WERI-Rb-1 (cell line): ENCODE measurements at regions not wholly inside any gene's neighbourhood (a gene's known extent, or its start where the extent isn't known, plus 50 kb on each side); places are given as distances from the start of the nearest gene placed in this dataset.

Experiments used
- DNase-seq: peaks from one replicate; pipeline ENCODE4 v3.0.0-alpha.2; 2020
- H3K27ac ChIP-seq: fragments of 250-450 bp; sonication (Bioruptor Pico); 2 replicates; pipeline ENCODE4 v1.5.1; 2020; ENCODE audit warnings: mild to moderate bottlenecking, moderate library complexity
- H3K27me3 ChIP-seq: fragments of 250-450 bp; sonication (Bioruptor Pico); 2 replicates; pipeline ENCODE4 v1.5.1; 2021; ENCODE audit warnings: mild to moderate bottlenecking, low read depth, moderate library complexity; ENCODE audit not compliant: insufficient read depth, severe bottlenecking
- H3K36me3 ChIP-seq: fragments of 250-450 bp; sonication (Bioruptor Pico); 2 replicates; pipeline ENCODE4 v1.5.1; 2020; ENCODE audit warnings: mild to moderate bottlenecking, moderate library complexity
- H3K4me3 ChIP-seq: 2 replicates; pipeline ENCODE4 v1.5.1; 2011; ENCODE audit warnings: low read depth, mild to moderate bottlenecking, control low read depth, low read length
- H3K9me3 ChIP-seq: fragments of 250-450 bp; sonication (Bioruptor Pico); 2 replicates; pipeline ENCODE4 v1.5.1; 2021; ENCODE audit warnings: mild to moderate bottlenecking, moderate library complexity; ENCODE audit not compliant: severe bottlenecking
- CTCF ChIP-seq: IDR thresholded peaks from 2 replicates; pipeline ENCODE4 v1.5.1; 2011; ENCODE audit warnings: low read depth, mild to moderate bottlenecking, control low read depth, inconsistent platforms, low read length

- no peak overlapping the region for H3K4me3 ChIP-seq
- H3K27ac ChIP-seq, result no peak overlapping the region
- no peak for DNase-seq
- no peak for TF ChIP-seq CTCF
- H3K9me3 ChIP-seq, result no peaks in the 10 kb centered on the region
- H3K36me3 ChIP-seq, result no peaks in the 10 kb centered on the region
- H3K27me3 ChIP-seq, result no peaks in the 10 kb centered on the region
Measured at GRCh38 chr5:157924490-157924889, 65.5 kb upstream of the CLINT1 start.

- no peak for DNase-seq
- Histone ChIP-seq H3K27ac (no peak overlapping the region), H3K4me3 (no peak overlapping the region), H3K36me3 (no peaks in the 10 kb centered on the region), H3K9me3 (no peaks in the 10 kb centered on the region), H3K27me3 (no peaks in the 10 kb centered on the region)
- no peak for TF ChIP-seq CTCF
Measured at GRCh38 chr5:157923765-157924164, 64.8 kb upstream of the CLINT1 start.

- Histone ChIP-seq H3K4me3 (no peak overlapping the region), H3K27me3 (no peaks in the 10 kb centered on the region)
- TF ChIP-seq CTCF, result no peak
Measured at GRCh38 chr5:157922026-157922425, 63.1 kb upstream of the CLINT1 start.

GRCh38 chr5:157920828-157921170 lies 61.9 kb upstream of the CLINT1 start:
- Histone ChIP-seq H3K27me3 (no peaks in the 10 kb centered on the region), H3K27ac (no peak overlapping the region), H3K4me3 (no peak overlapping the region), H3K9me3 (no peaks in the 10 kb centered on the region), H3K36me3 (no peaks in the 10 kb centered on the region)
- DNase-seq, result no peak
- no peak for TF ChIP-seq CTCF

More at GRCh38 chr5:157922026-157922425, 63.1 kb upstream of the CLINT1 start:
- Histone ChIP-seq H3K9me3 (no peaks in the 10 kb centered on the region), H3K36me3 (no peaks in the 10 kb centered on the region), H3K27ac (no peak overlapping the region)
- no peak for DNase-seq

GRCh38 chr5:157918811-157919742 lies 60.1 kb upstream of the CLINT1 start:
- TF ChIP-seq CTCF, result no peak
- Histone ChIP-seq H3K27me3 (no peaks in the 10 kb centered on the region), H3K36me3 (no peaks in the 10 kb centered on the region), H3K9me3 (no peaks in the 10 kb centered on the region), H3K27ac (no peak overlapping the region), H3K4me3 (no peak overlapping the region)
- no peak for DNase-seq
